Nucleus accumbens (tissue), 56 donors: ENCODE measurements at regions not wholly inside any gene's neighbourhood (a gene's known extent, or its start where the extent isn't known, plus 50 kb on each side); places are given as distances from the start of the nearest gene placed in this dataset.
A peak's percentile ranks its signal among the peaks of the same experiment; 100 is the strongest.

Source experiments
- DNase-seq, 56 donors: peaks; one replicate each; lab custom pipeline; 2025; lab: John Stamatoyannopoulos, UW

GRCh38 chr17:77306048-77306789, 165.4 kb downstream of the SEC14L1 start:
- DNase-seq, result no peak

DNA sequence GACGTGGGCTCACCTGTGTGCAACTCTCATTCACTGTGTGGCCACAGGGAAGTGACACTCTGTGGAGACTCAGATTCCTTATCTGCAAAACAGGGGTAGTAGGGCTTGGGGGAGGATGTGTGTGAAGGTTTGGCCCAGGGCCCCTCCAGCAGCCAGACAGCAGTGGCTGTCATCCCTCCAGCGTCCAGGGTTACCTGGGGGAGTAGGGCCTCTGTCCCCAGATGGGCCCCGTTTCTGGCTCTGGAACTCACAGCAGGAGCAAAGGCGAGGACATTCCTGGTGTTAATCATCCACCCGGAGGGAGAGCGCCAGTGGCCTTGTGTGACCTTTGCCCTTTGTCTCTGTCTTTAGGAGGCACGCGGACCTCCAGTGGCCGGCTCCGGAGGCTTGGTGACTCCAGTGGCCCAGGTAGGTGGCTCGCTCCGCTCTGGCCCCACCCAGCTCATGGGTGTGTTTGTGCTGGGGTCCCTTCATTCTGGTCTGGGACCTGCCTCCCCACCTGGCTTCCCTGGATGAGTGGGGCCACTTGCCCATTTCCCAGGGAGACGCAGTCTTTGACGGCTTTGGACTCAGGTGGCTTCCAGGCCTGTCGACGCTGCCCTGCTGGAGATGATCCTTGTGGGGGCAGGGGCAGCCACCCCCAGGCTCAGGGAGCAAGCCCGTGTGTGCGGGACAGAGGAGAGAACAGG, 166.2 kb downstream of the SEC14L1 start:
- no peak for DNase-seq

DNA sequence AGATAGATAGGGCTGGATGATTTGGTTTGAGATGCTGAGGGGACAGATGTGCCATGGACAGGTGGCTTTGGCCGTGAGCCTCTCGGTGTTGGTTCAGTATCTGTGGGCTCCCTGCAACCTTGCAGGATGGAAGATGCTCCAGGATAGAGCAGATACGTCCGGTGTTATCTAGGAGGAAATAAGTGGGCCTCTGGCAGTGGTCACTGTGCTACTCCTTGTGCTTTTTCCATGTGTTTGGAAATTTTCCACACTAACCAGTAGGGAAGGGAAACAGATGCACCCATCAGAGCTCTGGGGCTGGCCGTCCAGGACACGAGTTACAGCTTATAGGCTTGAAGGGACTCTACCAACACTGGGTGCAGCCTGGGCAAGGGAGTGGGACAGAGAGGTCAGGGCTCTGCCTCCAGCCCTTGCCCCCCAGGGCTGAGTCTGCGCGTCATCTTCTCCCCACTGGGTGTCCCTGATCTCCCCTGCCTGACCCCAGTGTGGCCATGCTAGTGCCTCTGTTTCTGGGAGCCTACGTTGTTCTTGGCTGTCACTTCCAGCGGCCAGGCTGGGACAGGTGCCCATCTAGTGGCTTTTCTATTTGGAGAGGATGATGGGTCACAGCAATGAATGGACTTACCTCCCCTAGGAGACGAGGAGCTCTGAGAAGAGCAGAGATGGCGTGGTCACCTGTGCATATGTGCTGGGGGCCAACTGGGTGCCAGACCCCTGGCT, 166.9 kb downstream of the SEC14L1 start:
- no peak for DNase-seq

DNA sequence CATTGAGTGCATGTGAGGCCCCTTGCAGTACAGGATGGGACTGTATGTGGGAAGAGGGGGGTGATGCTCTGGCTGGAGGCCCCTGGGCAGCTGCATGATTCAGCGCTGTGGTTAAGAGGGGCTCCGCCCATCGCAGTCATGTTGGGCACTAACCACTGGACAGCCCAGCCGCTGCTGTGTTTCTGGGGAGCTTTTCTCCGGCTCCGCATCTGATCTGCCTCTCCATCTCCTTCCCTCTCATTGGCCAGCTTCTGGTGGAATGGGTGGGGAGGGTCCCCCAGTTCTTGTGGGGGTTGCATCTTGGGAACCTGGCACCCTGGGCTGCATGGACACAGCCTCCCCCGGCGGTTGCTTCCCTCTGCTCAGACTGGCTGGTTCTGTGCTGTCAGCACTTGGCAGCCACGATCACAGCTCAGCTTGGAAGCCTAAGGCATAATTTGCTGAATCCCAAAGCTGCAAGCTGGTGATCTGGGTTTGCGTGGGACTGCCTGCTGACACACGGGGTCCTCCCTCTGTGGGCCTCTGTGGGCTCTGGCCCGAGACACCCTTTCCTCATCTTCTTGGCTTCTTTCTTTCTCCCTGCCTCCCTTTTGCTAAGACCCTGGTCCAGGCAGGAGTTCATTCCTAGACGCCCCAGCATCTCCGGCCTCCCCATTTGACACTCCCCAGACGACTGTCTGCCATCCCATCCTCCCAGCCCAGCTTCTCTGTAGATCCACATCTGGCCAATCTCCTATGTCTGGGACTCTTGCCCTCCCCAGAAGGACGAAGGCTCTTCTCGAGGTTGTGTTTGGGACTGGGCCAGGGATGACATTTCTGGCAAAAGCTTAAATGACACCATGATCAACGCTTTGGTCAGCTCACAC, 168.3 kb downstream of the SEC14L1 start:
- DNase-seq, result no peak

- DNase-seq, result no peak
Observed at GRCh38 chr17:77310336-77310735, 169.6 kb downstream of the SEC14L1 start.

DNA sequence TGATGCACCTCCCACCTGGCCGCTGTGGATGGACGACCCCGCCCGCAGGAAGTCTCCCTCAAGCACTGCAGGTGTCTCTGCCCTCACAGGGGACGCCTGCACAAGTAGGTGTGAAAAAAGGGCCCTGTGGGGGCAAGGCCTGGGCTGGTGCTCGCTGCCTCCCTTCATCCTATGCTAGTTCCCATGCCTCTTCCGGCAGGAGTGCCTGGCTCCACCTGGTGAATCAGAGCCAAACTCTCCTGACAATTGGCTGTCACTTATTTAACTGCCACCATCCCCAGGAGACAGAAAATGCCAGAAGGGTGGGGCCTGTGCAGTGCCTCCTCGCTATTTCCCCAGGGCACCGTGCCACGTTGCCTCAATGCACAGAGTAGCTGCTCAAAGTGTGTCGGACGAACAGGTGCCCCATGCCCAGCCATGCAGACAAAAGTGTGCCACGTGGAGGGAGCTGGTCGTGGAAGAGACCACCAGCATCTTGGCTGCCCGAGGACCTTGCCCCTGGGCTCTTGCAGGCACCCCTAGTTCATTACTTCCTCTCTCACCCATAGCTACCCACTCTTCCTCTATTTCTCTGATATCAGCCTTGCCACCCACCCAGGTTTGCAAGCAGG, 170.7 kb downstream of the SEC14L1 start:
- no peak for DNase-seq

GRCh38 chr17:77312061-77312701, 171.4 kb downstream of the SEC14L1 start:
- DNase-seq, result no peak

GRCh38 chr17:77312786-77313599, 172.2 kb downstream of the SEC14L1 start:
- peak in 13 of 56 donors; percentile 14 to 57 (median 26) for DNase-seq

DNA sequence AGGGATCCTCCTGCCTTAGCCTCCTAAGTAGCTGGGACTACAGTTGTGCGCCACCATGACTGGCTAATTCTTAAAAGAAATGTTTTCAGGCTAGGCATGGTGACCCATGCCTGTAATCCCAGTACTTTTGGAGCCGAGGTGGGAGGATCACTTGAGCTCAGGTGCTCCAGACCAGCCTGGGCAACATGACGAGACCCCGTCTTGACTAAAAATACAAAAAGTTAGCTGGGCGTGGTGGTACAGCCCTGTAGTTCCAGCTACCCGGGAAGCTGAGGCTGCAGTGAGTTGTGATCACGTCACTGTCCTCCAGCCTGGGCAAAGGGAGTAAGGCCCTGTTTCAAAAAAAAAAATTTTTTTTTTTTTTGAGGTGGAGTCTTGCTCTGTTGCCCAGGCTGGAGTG, 173.1 kb downstream of the SEC14L1 start:
- no peak for DNase-seq

GRCh38 chr17:77314601-77315000, 173.8 kb downstream of the SEC14L1 start:
- no peak for DNase-seq

- DNase-seq, result no peak
Observed at GRCh38 chr17:77315010-77315409, 174.2 kb downstream of the SEC14L1 start.

DNA sequence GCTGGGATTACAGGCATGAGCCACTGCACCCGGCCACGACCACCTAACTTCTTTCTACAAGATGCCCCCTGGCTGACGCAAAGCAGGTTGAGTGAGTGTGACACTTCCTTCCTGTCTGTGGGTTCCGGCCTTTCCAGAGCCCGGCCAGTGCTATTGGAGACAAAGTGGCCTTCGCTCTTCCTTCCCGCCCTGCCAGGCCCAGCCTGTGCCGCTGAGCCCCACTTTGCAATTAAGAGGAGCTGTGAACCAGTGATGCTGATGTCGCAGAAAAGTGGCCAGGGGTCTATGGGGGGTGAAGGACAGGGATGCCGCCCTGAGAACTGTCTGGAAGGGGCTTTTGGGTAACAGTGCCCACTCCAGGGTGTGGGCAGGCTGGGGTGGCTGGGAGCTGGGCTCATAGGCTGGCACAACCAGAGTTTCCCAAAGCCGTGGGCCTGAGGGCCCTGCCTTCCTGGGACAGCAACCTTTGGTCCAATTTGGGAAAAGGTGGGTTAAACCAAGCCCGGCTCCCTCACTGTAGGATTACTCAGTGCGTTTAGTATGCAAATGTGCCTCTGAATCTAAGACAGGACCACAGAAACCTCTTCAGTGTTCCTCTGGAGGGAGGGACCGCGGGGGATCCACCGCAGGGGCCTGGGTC, 174.9 kb downstream of the SEC14L1 start:
- no peak for DNase-seq

GRCh38 chr17:77316191-77316641, 175.4 kb downstream of the SEC14L1 start:
- DNase-seq, result peak in 6 of 56 donors; percentile 17 to 45 (median 22)

DNA sequence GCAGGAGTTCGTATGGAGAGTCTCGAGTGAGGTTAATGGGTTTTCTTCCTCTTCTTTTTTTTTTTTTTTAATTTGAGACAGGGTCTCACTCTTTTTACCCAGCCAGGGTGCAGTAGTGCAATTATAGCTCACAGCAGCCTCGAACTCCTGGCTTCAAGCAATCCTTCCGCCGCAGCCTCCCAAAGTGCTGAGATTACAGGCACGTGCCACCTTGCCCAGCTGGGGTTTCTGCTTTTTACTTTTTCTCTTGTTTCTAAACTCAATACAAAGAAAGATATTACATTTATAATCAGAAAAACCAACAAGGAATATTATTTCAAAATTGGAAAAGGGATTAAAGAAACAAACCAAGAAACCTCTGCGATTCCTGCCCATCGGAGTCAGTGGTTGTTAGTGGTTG, 175.9 kb downstream of the SEC14L1 start:
- no peak for DNase-seq

- no peak for DNase-seq
Observed at GRCh38 chr17:77317091-77317750, 176.5 kb downstream of the SEC14L1 start.

GRCh38 chr17:77318021-77318420, 177.3 kb downstream of the SEC14L1 start:
- DNase-seq, result no peak

DNA sequence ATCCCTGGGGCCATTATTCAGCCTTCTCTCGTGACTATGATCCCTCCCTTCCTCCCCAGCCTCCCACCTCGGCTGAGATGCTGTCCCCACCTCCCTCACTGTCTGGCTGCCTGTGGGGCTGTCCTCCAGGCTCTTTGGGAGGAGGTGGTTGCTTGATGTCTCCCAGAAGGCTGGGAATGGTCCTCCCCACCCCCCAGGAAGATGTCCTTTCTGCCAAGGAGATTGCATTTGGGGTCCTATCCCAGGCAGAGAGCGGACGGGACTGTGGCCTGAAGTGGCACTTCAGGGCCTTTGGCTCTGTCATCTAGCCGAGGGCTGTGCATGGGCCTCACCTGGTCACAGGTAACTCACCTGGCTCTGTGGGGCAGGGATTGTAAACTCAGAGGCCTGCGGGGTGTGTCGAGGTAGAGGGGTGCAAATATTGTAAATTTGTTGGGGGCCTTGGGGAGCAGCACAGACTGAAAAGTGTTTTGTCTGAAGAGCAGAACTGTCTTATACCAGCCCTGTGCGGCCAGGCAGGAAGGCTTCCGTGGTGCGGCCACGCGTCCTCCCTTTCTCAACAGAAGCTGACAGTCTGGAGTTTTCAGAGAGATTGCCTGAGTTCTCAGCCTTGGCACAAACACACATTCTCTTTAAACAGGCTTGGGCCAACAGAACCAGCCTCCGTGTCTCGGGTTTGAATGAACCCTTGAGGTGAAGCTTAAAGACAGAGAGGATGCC, 177.9 kb downstream of the SEC14L1 start:
- no peak for DNase-seq
